ENCODE measurements at regions not wholly inside any gene's neighbourhood (a gene's known extent, or its start where the extent isn't known, plus 50 kb on each side); places are given as distances from the start of the nearest gene placed in this dataset.

DNA sequence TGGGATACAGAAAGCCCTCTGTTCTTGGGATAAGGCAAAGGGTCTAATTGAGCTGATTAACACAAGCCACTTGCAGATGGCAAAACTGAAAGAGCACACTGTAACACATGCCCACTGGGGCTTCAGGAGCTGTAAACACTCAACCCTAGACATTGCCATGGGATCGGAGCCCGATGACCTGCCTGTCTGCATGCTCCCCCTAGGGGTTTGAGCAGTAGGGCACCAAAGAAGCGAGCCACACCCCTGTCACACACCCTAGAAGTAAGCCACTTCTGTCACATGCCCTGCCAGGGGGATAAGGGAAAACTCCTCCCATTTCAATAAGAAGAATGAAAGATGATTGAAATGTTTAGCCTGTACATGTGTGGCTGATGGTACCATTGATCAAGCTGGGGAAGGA lies 81.3 kb upstream of the IRX6 start:
- ChIA-PET CTCF (no interaction called here), POLR2A (no interaction called here)
- H3K27ac ChIP-seq (ENCODE audit: insufficient read depth, low read depth, low read length): no peak overlapping the region
- no TSS peak for BruUV-seq (replicated peaks)
- H3K27me3 ChIP-seq (ENCODE audit: control insufficient read depth in 2 of 2, insufficient read depth in 2 of 2, low read length in 2 of 2): no peaks in the 10 kb centered on the region
- no peak for TF ChIP-seq POLR2AphosphoS5 (IDR thresholded peaks at IDR 0.05; ENCODE audit: insufficient read depth, low read depth, low read length)
- TF ChIP-seq EZH2 (IDR thresholded peaks at IDR 0.05; ENCODE audit: borderline replicate concordance, low read depth, low read length, severe bottlenecking): no peak
- TF ChIP-seq, protein P1, sequence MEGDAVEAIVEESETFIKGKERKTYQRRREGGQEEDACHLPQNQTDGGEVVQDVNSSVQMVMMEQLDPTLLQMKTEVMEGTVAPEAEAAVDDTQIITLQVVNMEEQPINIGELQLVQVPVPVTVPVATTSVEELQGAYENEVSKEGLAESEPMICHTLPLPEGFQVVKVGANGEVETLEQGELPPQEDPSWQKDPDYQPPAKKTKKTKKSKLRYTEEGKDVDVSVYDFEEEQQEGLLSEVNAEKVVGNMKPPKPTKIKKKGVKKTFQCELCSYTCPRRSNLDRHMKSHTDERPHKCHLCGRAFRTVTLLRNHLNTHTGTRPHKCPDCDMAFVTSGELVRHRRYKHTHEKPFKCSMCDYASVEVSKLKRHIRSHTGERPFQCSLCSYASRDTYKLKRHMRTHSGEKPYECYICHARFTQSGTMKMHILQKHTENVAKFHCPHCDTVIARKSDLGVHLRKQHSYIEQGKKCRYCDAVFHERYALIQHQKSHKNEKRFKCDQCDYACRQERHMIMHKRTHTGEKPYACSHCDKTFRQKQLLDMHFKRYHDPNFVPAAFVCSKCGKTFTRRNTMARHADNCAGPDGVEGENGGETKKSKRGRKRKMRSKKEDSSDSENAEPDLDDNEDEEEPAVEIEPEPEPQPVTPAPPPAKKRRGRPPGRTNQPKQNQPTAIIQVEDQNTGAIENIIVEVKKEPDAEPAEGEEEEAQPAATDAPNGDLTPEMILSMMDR (IDR thresholded peaks at IDR 0.05; ENCODE audit: extremely low read depth in 1 of 2, insufficient read depth in 1 of 2, low read depth in 1 of 2, low read length in 2 of 2): no peak
- TF ChIP-seq GATA2 (IDR thresholded peaks at IDR 0.05; ENCODE audit: insufficient read depth, insufficient read length, low read depth, low read length): no peak
- no peak for TF ChIP-seq JUN (IDR thresholded peaks at IDR 0.05; ENCODE audit: borderline replicate concordance, insufficient read depth, insufficient read length, low read depth)
- no peak for TF ChIP-seq FOS (IDR thresholded peaks at IDR 0.05; ENCODE audit: borderline replicate concordance, insufficient read depth, low read length)
- TF ChIP-seq, protein P2, sequence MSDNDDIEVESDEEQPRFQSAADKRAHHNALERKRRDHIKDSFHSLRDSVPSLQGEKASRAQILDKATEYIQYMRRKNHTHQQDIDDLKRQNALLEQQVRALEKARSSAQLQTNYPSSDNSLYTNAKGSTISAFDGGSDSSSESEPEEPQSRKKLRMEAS (IDR thresholded peaks at IDR 0.05; ENCODE audit: insufficient read depth, insufficient read length): no peak
- no peak for TF ChIP-seq MYC (IDR thresholded peaks at IDR 0.05; ENCODE audit: low read depth, low read length)
- no peak for TF ChIP-seq POLR2A (IDR thresholded peaks at IDR 0.05; ENCODE audit: low read depth, low read length)
- intact Hi-C loops (cut with micrococcal nuclease) (no loop called here), dilution Hi-C loops (cut with MboI; ENCODE audit: extremely low pct_ligation_motif_present, low sequenced_read_pairs) (no loop called here)
- H3K79me2 ChIP-seq (ENCODE audit: control insufficient read depth, insufficient read depth, low read length): no peaks in the 10 kb centered on the region
- no peaks in the 10 kb centered on the region for H3K36me3 ChIP-seq (ENCODE audit: control insufficient read depth in 2 of 2, extremely low read depth in 1 of 2, insufficient read depth in 2 of 2, low read length in 2 of 2)
- no peaks in the 10 kb centered on the region for H3K9me1 ChIP-seq (replicated peaks; ENCODE audit: control insufficient read depth, extremely low read depth, insufficient read depth, low read length)
- H3K4me1 ChIP-seq (ENCODE audit: control insufficient read depth, extremely low read depth, insufficient read depth, low read length): no peaks in the 10 kb centered on the region
- H3K4me2 ChIP-seq (ENCODE audit: insufficient read depth, low read length): no peak overlapping the region
- no peak overlapping the region for H3K9ac ChIP-seq (replicated peaks; ENCODE audit: extremely low read depth, insufficient read depth, low read length)
- no peaks in the 10 kb centered on the region for H3K9me3 ChIP-seq (replicated peaks; ENCODE audit: control insufficient read depth, insufficient read depth, low read length)
- no peaks in the 10 kb centered on the region for H4K20me1 ChIP-seq (replicated peaks; ENCODE audit: control insufficient read depth, extremely low read depth, insufficient read depth, low read length)
- FAIRE-seq (no peak), DNase-seq (ENCODE audit: low read depth, low spot score) (no peak)
- H2AFZ ChIP-seq (ENCODE audit: low read depth, low read length): no peak overlapping the region
- no peak overlapping the region for H3K4me3 ChIP-seq (replicated peaks in 1 of 3; ENCODE audit: insufficient read depth in 1 of 3, low read depth in 1 of 3, low read length in 3 of 3)

Measured in endothelial cell of umbilical vein (primary cell).